PFSK-1 (cell line): ENCODE measurements at regions not wholly inside any gene's neighbourhood (a gene's known extent, or its start where the extent isn't known, plus 50 kb on each side); places are given as distances from the start of the nearest gene placed in this dataset.

ENCODE experiments used
- POLR2AphosphoS5 ChIP-seq: IDR thresholded peaks from 2 replicates; pipeline ENCODE4 v1.6.1; 2012; ENCODE audit warnings: low read depth, mild to moderate bottlenecking, control low read depth, low read length, moderate library complexity
- REST ChIP-seq, 2 experiments: IDR thresholded peaks; 2 replicates each; pipeline versions ENCODE4 v1.6.1 to v1.8.0; 2011 to 2012; ENCODE audit warnings: low read depth in 2 of 2, low read length in 2 of 2, control low read depth in 1 of 2, inconsistent platforms in 1 of 2, mild to moderate bottlenecking in 1 of 2, moderate library complexity in 1 of 2; ENCODE audit not compliant: insufficient read depth in 1 of 2
- TAF1 ChIP-seq: IDR thresholded peaks from 2 replicates; pipeline ENCODE4 v1.6.1; 2012; ENCODE audit warnings: low read length, control low read depth, borderline replicate concordance; ENCODE audit not compliant: insufficient read depth

GRCh38 chr7:124457841-124458240 lies 307.8 kb downstream of the GPR37 start:
- TF ChIP-seq REST (IDR thresholded peaks at IDR 0.05; ENCODE audit: insufficient read depth in 1 of 2, low read depth in 2 of 2, low read length in 2 of 2) (no peak), POLR2AphosphoS5 (no peak), TAF1 (no peak)
